Ishikawa (cell line): ENCODE measurements at regions not wholly inside any gene's neighbourhood (a gene's known extent, or its start where the extent isn't known, plus 50 kb on each side); places are given as distances from the start of the nearest gene placed in this dataset.

Source experiments
- CEBPB ChIP-seq: IDR thresholded peaks from 2 replicates; pipeline ENCODE4 v1.6.1; 2012
- CREB1 ChIP-seq: IDR thresholded peaks from 2 replicates; pipeline ENCODE4 v1.6.1; 2012; ENCODE audit warnings: low read depth
- EGR1 ChIP-seq: IDR thresholded peaks from 2 replicates; pipeline ENCODE4 v1.6.1; 2012
- EP300 ChIP-seq: IDR thresholded peaks from 2 replicates; pipeline ENCODE4 v1.6.1; 2012; ENCODE audit warnings: borderline replicate concordance
- FOXM1 ChIP-seq: IDR thresholded peaks from 2 replicates; pipeline ENCODE4 v1.6.1; 2012; ENCODE audit warnings: low read depth, borderline replicate concordance
- MAX ChIP-seq: IDR thresholded peaks from 2 replicates; pipeline ENCODE4 v1.6.1; 2012
- NFIC ChIP-seq: IDR thresholded peaks from 2 replicates; pipeline ENCODE4 v1.6.1; 2012
- RAD21 ChIP-seq: IDR thresholded peaks from 2 replicates; pipeline ENCODE4 v1.6.1; 2012; ENCODE audit warnings: low read depth
- REST ChIP-seq: IDR thresholded peaks from 2 replicates; pipeline ENCODE4 v1.6.1; 2012; ENCODE audit warnings: low read depth, mild to moderate bottlenecking
- TAF1 ChIP-seq: IDR thresholded peaks from 2 replicates; pipeline ENCODE4 v1.6.1; 2012; ENCODE audit warnings: low read depth, mild to moderate bottlenecking
- TCF12 ChIP-seq: IDR thresholded peaks from 2 replicates; pipeline ENCODE4 v1.6.1; 2012; ENCODE audit warnings: low read depth
- TEAD4 ChIP-seq: IDR thresholded peaks from 2 replicates; pipeline ENCODE4 v1.6.1; 2012
- USF1 ChIP-seq: IDR thresholded peaks from 2 replicates; pipeline ENCODE4 v1.6.1; 2012
- YY1 ChIP-seq: IDR thresholded peaks from 2 replicates; pipeline ENCODE4 v1.6.1; 2012; ENCODE audit warnings: low read depth
- ZBTB7A ChIP-seq: IDR thresholded peaks from 2 replicates; pipeline ENCODE4 v1.6.1; 2012; ENCODE audit warnings: low read depth

- TF ChIP-seq YY1 (no peak), CREB1 (no peak)
Measured at GRCh38 chr16:85323230-85323960, 211.1 kb upstream of the CIBAR2 start.

- TF ChIP-seq FOXM1, result no peak
- TF ChIP-seq EGR1, result no peak
Measured at GRCh38 chr16:85323961-85324253, 211.6 kb upstream of the CIBAR2 start.

- TF ChIP-seq RAD21, result no peak
- TF ChIP-seq FOXM1, result no peak
- no peak for TF ChIP-seq TCF12
- no peak for TF ChIP-seq TAF1
- TF ChIP-seq TEAD4, result no peak
- TF ChIP-seq MAX, result no peak
- no peak for TF ChIP-seq CEBPB
- no peak for TF ChIP-seq YY1
- TF ChIP-seq USF1, result no peak
- no peak for TF ChIP-seq REST
- no peak for TF ChIP-seq ZBTB7A
- TF ChIP-seq NFIC, result no peak
- no peak for TF ChIP-seq EGR1
- no peak for TF ChIP-seq EP300
- no peak for TF ChIP-seq CREB1
Measured at GRCh38 chr16:85324488-85324887, 212.2 kb upstream of the CIBAR2 start.

- TF ChIP-seq EGR1 (no peak), ZBTB7A (no peak), REST (no peak), USF1 (no peak), NFIC (no peak), TAF1 (no peak), MAX (no peak), YY1 (no peak), TCF12 (no peak), TEAD4 (no peak), RAD21 (no peak), FOXM1 (no peak), CREB1 (no peak)
Measured at GRCh38 chr16:85326113-85326793, 214.0 kb upstream of the CIBAR2 start.

GRCh38 chr16:85326794-85327181 lies 214.5 kb upstream of the CIBAR2 start:
- TF ChIP-seq FOXM1, result no peak
- no peak for TF ChIP-seq TEAD4
- no peak for TF ChIP-seq MAX
- TF ChIP-seq YY1, result no peak
- no peak for TF ChIP-seq REST
- TF ChIP-seq ZBTB7A, result no peak
- no peak for TF ChIP-seq CEBPB
- no peak for TF ChIP-seq TCF12
- no peak for TF ChIP-seq TAF1
- TF ChIP-seq CREB1, result no peak
- no peak for TF ChIP-seq EP300
- TF ChIP-seq EGR1, result no peak
- no peak for TF ChIP-seq RAD21
- TF ChIP-seq NFIC, result no peak
- no peak for TF ChIP-seq USF1
